Mammary epithelial cell (primary cell): ENCODE measurements at regions not wholly inside any gene's neighbourhood (a gene's known extent, or its start where the extent isn't known, plus 50 kb on each side); places are given as distances from the start of the nearest gene placed in this dataset.

Source experiments
- EZH2 ChIP-seq: IDR thresholded peaks from 2 replicates; pipeline ENCODE4 v1.6.1; 2012; ENCODE audit warnings: low read length, inconsistent platforms, borderline replicate concordance
- TF ChIP-seq, protein P1 (sequence below), 2 donors: IDR thresholded peaks in 1 of 2; conservative IDR thresholded peaks in 1 of 2; 2 replicates each; pipeline ENCODE4 v1.5.1; 2011 to 2012; ENCODE audit warnings: inconsistent platforms in 2 of 2, low read length in 2 of 2, mild to moderate bottlenecking in 2 of 2, control low read depth in 1 of 2, low read depth in 1 of 2; ENCODE audit not compliant: insufficient read depth in 1 of 2; ENCODE audit errors: extremely low read depth in 1 of 2

DNA sequence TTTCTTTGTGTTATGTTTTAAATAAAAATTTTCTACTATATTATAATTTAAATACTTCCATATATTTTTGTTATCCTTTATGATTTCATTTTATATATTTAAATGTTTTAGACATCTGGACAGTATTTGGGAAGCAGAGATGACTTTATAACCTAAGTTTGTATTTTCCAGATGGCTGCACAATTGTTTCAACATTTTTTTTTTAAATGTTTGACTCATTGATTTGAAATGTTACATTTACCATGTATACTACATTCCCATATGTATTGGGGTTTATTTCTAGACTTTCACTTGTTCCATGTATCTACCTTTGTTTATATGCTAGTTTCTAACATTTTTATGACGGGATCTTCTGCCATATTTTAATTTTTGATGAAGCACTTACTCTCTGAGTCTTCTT is 766.5 kb downstream of the METTL15 start:
- TF ChIP-seq, protein P1, sequence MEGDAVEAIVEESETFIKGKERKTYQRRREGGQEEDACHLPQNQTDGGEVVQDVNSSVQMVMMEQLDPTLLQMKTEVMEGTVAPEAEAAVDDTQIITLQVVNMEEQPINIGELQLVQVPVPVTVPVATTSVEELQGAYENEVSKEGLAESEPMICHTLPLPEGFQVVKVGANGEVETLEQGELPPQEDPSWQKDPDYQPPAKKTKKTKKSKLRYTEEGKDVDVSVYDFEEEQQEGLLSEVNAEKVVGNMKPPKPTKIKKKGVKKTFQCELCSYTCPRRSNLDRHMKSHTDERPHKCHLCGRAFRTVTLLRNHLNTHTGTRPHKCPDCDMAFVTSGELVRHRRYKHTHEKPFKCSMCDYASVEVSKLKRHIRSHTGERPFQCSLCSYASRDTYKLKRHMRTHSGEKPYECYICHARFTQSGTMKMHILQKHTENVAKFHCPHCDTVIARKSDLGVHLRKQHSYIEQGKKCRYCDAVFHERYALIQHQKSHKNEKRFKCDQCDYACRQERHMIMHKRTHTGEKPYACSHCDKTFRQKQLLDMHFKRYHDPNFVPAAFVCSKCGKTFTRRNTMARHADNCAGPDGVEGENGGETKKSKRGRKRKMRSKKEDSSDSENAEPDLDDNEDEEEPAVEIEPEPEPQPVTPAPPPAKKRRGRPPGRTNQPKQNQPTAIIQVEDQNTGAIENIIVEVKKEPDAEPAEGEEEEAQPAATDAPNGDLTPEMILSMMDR (conservative IDR thresholded peaks at IDR 0.05 in 1 of 2, IDR thresholded peaks at IDR 0.05 in 1 of 2; ENCODE audit: extremely low read depth in 1 of 2, insufficient read depth in 1 of 2, low read depth in 1 of 2, low read length in 2 of 2) = no peak
- no peak for TF ChIP-seq EZH2
